ENCODE measurements at regions not wholly inside any gene's neighbourhood (a gene's known extent, or its start where the extent isn't known, plus 50 kb on each side); places are given as distances from the start of the nearest gene placed in this dataset.
A peak's percentile ranks its signal among the peaks of the same experiment; 100 is the strongest.

DNA sequence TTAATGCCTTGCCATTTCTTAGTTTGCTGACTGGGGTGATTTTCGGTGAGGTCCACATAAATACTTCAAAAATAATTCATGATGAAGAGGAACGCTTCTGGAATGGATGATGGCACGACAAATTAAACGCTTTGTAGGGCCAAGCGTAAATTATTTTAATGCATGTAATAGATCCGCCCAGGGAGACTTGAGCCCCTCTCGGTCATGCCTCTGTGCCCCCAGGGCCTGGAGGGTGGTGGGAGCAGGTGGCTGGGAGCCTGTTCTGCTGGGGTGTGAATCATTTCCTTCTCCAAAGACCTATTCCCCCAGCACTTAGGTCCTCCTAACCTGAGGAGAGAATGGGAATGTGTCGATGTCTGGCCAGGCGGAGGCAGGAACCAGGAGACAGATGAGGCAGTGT, 350.6 kb downstream of the ZNF536 start:
- no peak for DNase-seq

DNA sequence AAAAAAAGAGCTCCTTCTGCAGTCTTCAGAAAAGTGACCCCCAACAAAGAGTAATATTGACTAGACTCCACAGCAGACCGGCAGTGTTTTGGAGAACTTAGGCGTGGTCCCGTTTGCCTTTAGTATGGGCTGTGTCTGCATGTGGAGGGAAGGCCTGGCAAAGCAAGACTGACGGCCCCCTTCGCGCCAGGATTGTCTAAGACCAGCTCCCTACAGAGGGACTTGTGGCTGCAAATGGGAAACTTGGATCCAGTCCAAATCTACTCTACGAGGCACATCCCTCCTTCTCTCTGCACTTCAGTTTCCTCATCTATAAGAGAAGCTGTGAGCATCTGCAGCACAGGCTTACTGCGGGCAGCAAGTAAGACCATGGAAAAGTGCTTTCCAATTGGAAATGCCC, 350.0 kb downstream of the ZNF536 start:
- DNase-seq: peak; percentile 72

DNA sequence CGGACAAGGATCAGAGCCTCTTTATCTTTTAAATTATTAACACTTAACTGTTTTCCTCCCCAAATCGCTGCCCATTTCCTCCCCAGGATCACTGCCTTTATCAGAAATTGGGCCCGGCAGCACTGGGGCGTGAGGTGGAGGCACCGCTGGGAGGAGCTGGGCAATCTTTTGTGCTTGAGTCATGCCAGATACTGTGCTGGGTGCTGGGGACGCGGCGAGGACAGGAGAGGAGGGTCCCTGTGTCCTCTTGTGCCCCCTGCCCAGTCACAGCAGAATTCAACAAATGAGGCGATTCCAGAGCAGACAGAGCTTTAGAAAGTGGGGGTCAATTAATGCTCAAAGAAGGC, 347.8 kb downstream of the ZNF536 start:
- no peak for DNase-seq

DNA sequence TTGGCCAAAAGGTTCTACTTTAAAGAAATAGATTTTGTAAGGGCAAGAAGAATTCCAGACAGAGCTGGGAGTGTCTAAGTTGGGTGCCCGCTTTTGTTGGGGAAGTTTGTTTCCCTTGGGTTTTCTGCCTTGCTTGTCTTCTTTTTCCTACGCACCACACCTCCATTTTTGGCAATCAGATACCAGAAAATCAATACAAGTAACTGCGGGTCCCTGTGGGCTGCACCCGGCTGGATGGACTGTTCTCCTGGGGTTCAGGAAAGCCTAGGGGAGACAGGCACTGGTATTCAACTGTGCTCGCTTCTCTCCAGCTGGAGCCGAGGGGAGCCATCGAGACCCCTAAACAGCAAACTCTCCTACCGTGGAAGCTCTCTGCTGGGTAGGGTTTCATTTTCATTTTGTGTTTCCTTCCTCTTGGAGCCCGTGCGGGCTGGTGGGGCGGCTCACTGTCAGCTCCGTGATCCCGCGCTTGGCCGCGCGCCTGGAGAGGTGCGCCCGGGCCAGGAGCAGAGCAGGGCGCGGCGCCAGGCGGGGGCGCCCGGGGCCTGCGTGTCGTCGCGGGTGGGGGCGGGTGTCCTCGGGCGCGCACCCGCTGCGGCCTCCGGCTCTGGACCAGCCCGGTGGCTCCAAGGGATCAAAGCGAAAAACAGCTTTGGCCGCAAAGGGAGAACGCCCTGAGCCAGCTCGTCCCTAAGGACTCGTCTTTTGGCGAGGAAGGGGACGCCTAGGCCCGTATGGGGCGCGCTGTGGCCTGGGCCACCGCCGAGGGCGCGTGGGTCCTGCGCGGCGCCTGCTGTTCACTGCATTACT, 347.2 kb downstream of the ZNF536 start:
- DNase-seq: peak; percentile 78

DNA sequence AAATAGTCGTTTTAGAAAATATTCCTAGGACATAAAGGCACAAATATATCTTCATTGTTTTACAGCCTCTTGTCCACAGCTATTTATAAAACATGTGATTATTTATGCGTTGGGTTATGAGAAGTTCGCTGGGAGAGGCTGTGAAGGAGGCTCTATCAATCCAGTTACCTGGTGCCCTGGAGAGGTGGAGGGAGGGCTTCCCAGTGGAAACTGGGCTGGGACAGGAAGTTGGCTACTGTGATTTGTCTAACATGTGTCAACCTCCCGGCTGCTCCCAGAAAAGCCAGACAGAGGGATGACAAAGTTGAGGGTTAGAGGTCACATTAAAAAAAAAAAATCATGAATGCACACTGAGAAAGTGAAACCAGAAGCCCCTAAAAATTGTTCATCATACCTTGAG, 346.5 kb downstream of the ZNF536 start:
- DNase-seq: peak; percentile 56

DNA sequence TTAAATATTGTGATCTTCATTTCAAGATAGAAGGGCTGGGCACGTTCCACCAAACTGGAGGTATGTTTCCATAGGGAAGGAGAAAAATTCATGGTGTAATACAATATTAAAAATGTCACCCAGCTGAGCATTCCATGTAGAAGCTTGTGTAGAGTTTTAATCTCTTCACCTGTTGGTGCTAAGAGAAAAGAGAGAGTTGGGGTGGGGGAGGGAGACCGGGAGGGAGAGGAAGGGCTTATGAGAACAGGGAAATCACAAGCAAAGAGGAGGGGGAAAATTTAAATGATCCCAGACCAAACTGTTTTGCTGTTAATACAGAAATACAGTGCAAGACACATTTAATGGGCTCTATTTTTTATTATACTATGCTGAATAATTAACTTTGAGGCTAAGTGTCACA, 345.8 kb downstream of the ZNF536 start:
- peak; percentile 40 for DNase-seq

DNA sequence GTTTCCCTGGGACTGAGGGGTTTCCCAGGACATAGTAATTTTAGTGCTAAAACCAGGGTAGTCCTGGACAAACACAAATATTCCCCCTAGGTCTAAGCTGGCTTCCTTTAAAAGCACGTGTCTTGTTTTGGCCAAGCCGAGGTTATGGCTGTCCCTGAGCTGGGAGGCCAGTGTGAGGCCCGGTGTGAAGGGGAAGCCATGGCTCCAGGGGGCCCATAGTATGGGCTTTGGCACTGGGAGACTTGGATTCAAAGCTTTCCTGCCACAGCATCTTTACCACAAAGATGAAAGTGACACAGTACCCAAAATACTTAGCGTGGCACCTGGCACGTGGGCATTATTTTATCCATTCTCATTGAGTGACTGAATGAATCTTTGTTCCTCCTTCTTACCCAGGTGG, 345.2 kb downstream of the ZNF536 start:
- DNase-seq: no peak

DNA sequence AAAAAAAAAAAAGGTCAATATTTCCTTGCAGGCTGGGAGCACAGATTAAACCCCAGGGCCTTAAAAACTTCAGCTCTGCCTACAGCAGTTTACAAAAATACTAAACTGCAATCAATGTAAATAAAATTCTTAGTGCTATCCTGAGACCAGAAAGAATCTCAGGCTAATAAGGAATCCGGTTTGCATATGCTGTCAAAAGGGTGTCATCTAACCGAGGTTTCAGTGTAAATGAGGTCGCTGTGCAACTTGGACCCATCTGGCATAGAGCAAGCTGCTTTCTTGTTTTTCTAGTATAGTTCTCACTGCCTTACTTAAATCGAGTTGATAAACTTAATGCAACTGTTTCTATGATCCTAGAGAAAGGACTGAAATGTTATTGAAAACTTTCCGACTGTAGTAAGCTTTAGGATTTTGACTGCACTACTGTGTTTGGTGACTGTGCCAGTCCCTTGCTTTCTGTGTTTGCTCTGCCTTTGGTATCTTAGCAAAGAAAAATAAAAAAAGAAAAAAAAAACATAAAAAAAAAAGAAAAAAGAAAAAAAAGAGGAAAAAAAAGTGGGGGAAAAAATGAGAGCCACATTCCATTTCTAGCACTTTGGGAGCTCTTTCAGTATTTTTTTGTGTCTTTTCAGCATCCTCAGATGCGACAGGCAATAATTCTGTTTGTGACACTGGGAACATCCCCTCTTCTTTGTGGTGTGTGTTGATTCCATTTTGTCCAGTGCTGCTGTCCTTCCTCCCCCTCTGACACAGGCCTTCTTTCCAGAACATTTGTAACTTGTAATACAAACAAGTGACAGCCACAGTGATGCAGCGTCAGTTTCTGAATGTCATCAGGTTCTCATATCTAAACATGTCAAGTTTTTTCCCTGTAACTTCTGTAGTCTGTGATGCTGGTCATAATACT, 340.5 kb downstream of the ZNF536 start:
- DNase-seq: peak; percentile 72

DNA sequence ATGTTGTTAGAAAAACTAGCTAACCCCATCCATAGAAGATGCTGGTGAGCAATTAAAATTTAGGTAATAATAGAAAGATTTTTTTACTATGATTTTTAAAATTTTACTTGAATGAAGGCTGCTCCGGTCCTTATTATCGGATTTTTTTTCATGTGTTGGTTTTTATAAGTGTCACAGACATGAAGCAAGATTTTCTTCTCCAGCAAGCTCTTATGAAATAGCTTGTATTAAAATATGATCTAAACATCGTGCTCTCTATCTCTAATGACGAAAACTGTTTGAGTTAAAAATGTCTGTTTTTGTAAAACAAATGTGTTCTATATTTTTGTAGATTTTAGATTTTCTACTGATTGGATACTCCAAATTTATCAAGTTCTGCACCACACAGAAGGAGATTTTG, 339.6 kb downstream of the ZNF536 start:
- no peak for DNase-seq

DNA sequence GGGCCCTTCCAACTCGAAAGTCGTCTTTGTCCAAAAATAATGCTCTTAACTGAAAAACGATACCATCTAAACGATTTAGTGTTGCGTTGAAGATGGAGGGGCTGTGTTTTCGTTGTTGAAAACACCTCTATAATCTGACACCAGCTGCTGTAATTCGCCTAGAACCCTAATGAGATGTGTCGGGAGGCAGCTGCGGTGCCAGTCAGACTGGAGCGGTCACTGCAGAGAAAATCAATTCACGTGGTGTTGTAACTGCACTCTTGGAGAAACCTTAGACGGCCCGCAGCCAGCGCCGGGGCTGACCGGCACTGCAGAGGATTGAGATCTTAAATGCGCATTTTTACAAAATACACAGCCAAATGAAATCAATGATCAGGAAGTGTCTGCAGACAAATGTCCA, 339.1 kb downstream of the ZNF536 start:
- peak; percentile 99 for DNase-seq

DNA sequence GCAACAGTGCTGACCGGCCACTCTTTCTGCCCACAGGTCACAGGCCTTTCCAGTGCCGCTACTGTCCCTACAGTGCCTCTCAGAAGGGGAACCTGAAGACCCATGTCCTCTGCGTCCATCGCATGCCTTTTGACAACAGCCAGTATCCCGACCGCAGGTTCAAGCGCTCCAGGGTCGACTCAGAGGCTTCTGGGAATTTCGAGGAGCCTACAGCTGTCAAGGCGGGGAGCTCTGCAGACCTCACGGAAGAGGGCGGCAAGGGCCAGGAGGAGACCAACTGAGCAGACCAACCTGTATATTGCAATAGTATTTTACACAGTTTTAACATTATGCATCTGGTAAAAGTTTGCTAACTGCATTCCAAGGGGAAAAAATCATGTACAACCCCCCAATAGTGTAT, 338.5 kb downstream of the ZNF536 start:
- peak; percentile 79 for DNase-seq

DNA sequence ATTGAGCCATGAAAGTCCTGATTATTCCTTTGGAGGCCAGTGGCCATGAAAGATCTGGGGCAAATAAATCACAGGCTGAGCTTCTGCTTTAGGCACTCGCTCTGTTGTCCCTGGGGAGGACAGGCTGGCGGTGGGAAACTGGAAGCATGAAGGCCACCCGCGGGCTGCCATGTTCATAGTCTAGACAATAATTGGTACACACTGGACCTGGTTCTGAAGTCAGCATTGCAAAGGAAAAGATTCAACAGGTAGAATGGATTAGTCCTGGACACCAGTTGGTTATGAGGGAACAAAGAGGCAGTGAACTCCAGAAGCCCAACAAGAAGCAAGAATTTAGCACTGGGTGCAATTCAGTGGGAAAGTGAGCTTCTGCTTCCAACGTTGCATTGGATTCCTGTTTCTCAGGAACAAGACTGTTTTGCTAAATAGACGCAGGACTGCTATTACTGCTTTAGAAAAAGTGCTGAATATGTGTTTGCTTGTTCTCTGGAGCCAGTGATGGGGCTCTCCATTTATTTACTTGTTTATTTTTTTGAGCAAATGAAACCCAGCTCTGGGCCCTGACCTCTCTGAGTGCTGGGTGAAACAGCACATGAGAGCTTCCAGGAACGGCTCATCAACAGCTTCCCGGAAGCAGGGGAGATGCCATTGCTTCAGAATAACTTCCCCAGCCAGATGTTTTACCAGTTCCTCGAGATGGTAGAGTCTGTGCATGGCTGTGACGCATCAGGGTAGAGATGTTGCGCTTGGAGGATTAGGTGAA, 336.4 kb downstream of the ZNF536 start:
- no peak for DNase-seq

DNA sequence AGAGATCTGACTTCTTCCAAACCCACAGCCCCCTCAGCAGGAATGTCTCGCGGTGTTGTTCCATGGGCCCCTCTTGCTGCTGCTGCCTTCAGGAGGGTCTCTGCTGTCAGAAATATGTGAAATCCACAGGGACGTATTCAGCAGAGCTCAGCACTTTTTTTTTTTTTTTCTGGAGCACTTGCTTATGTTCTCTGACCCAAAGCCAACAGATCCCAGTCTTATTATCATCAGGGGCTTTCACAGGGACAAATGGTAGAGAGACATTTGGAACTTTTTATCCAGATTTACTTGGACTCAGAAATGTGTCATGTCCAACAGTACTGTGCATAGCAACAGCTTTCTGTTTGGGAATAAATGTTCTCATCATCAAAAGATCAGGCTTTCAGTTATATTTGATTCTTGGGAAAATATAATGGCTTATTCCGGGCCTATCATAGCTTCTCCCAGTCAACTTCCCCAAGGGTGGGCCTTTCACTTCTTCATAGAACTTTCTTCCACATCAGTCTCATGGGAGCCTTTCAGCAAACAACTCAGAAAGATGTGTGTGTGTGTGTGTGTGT, 332.7 kb downstream of the ZNF536 start:
- no peak for DNase-seq

DNA sequence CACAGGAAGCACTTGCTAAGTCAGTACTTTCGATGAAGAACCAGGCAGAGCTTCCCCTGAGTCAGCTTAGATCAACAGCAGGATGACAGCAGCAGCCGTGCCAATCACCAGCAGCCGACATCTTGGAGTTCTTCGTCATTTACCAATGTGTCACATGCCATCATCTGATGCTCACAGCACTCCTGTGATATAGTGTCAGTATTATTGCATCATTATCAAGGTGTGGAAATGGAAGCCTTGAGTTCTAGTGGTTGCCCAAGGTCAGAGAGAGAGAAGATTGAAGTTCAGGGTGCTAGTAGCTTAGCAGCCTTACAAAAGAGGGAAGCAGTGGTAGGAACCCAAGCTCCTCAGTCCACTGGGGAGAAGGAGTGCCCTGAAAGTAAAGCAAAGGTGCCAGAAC, 331.5 kb downstream of the ZNF536 start:
- no peak for DNase-seq

DNA sequence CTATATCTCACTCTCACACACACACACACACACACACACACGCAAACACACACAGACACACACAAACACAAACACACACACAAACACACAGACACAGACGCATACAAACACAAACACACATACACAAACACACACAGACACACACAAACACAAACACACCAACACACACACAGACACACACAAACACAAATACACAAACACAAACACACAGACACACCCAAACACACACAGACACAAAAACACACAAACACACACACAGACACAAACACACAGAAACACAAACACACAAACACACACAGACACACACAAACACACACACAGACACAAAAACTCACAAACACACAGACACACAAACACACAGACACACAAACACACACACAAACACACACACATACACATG, 329.0 kb downstream of the ZNF536 start:
- no peak for DNase-seq

DNA sequence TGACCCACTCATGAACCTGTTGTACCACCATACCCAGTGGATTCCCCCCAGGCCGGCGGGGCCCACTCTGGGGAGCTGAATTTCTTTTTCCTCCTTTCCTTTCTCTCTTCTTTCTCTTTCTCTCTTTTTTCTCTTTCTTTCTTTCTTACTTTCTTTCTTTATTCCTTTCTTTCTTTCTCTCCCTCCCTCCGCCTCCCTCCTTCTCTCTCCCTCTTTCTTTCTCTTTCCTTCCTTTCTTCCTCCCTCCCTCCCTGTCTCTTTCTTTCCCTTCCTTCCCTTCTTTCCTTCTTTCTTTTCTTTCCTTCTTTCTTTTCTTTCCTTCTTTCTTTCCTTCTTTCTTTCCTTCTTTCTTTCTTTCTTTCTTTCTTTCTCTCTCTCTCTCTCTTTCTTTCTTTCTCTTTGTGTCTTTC, 327.7 kb downstream of the ZNF536 start:
- no peak for DNase-seq

DNA sequence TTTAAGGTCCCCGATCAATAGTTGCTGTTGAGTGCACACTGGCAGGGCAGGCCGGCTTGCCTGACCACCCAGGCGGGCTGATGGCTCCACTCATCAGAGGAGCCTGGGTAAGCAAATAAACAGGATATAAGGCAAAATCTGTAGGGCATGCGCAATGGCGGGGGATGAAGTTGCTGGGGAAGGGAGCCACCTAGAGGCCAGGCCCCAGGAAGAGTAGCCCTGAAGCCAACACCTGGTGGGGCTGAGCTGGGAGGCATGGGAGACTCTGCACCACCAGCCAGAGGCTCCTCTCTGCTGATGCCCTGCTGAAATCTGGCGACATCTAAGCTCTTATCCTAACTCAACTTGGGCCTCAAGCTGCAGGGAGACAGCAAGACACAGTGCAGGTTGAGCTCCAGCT, 324.3 kb downstream of the ZNF536 start:
- peak; percentile 95 for DNase-seq

DNA sequence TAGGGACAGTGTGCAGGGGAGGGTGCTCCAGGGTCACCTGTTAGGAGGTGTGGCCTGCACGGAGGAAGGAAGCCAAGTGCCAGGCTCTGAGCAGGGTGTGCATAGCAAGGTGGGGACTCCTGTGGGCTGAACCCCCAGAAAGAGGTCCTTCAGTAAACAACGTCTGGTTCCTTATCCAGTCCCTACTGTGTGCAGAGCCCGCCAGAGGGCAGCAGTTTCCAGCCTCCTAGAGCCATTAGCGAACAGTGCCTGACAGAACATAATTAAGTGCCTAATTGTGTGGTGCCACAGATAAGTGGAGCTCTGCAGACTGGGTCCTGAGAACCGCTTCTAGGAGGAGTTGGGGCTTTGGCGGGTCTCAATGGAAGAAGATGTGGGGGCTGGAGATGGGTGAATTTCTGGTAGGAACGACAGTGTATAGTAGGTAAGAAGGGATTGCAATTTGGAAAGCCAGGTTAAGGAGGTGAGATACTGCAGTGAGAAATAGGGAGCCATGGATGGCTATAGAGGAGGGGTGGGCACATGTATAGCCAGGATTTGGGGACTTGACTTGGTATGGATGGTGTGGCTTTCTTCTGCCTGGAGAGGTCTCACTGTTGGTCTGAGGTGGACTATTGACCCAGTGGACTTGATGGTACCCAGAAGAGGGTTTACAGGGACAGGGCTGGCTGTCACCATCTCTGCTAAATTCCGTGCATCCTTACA, 323.1 kb downstream of the ZNF536 start:
- DNase-seq: peak; percentile 81

DNA sequence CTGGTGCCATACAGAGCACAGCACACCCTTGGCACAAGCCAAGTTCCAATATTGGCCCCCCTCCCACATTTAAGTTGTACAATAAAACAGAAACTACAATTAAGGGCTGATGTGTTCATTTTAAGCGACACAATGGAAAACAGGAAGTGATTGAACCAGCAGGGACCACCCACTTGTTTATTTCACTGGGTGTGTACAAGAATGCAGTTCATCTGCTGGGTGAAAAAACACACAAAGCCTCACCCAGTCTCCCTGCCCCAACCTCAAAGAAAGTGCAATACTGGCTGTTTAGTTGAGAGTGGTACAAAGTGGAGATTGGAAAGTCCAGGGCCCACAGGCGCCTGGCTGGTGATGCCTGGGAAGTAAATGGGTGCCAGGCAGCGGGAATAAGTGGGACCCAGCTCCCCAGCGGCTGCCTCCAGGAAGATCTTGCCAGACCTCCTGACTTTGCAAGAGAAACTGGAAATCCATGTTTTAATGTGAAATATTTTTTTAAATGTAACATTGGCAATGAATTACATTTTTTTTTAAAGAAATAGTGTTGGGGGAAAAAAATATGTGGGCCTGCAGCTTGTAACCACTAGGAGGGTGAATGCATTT, 322.1 kb downstream of the ZNF536 start:
- no peak for DNase-seq

DNA sequence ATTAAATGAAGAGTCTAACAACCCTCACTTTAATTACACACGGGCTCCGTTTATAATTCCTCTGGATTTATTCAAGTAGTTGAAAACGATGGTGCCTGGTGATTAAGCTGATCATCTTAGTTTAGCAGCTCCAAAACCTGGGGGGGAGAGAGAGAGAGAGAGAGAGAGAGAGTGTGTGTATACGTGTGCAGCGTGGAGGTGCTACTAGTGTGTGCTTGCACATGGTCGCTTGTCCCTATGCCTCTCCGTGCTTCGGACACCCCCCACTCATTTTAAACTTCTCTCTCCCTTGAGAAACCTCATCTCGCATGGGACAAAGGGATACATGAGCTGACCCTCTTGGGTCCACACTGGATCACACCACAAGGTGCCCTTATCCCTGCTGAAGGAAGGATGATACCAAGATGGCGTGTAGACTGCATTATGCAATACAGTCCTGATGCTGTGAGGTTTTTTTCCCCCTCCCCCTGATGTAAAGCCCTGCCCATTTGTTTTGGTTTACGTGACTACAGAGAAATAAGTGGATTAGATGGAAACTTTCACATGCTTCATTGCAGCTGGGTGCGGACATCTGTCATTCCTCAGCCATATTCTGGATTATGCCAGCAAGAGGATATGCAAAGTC, 320.8 kb downstream of the ZNF536 start:
- peak; percentile 99 for DNase-seq

DNA sequence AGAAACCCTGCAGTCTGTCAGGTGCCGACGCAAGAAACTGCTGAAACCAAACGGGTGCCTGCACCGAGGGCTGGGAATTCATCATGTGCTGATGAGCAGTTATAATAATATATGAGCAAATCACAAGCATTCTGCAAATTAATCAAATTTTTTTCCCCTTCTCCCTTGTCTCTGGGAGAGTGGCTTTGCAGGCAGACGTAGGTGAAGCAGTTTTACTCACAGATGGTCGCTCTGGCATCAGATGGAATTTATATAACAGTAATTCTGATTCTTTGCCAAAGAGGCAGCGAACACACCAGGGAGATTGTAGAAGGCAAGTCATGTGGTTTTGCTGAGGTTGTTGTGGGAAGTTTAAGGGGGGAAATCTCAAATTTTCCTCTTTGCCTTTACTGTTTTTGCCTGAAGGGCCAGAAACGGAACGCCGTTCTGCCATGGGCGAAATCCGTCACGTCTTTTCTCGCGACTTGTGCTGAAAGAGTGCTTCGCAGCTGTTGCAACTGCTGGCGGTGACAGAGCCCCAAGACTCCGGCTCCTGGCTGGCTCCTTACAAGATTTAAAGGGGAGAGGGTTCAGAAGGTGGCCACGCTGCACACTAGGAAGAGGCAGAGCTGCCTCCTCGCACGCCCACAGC, 320.1 kb downstream of the ZNF536 start:
- DNase-seq: peak; percentile 96
